HEK293 (cell line): ENCODE measurements at regions not wholly inside any gene's neighbourhood (a gene's known extent, or its start where the extent isn't known, plus 50 kb on each side); places are given as distances from the start of the nearest gene placed in this dataset.

Experiments
- CTCF ChIA-PET: fragments of 350-600 bp; formaldehyde crosslinking; extraction: SDS; loops from one replicate; lab custom pipeline; 2021; ENCODE audit warnings: antibody characterized with exemption; lab: Yijun Ruan, JAX
- POLR2A ChIA-PET: fragments of 300-600 bp; formaldehyde crosslinking; extraction: SDS; loops from one replicate; lab custom pipeline; 2020; ENCODE audit warnings: antibody characterized with exemption, inconsistent platforms; lab: Yijun Ruan, JAX
- H3K27ac ChIP-seq: fragments of 200-500 bp; sonication (Bioruptor generic); 2 replicates; pipeline ENCODE4 v1.5.1; 2014; ENCODE audit warnings: low read depth, low read length, control low read depth, inconsistent platforms; ENCODE audit errors: extremely low read depth
- H3K36me3 ChIP-seq, 2 experiments: fragments of 200-500 bp in 1 of 2; sonication (Bioruptor generic) in 1 of 2; 1 replicate in 1 of 2; 2 replicates in 1 of 2; pipeline ENCODE4 v1.5.1; 2014 to 2017; ENCODE audit warnings: inconsistent platforms in 2 of 2, low read length in 2 of 2; ENCODE audit not compliant: control insufficient read depth in 2 of 2, insufficient read depth in 1 of 2
- H3K4me1 ChIP-seq: fragments of 200-500 bp; sonication (Bioruptor generic); 2 replicates; pipeline ENCODE4 v1.5.1; 2014; ENCODE audit warnings: mild to moderate bottlenecking, low read length, inconsistent platforms; ENCODE audit not compliant: control insufficient read depth, insufficient read depth
- H3K4me3 ChIP-seq: 2 replicates; pipeline ENCODE4 v1.5.1; 2011; ENCODE audit warnings: low read depth, mild to moderate bottlenecking, control low read depth, low read length, moderate library complexity
- H3K9me3 ChIP-seq: fragments of 200-500 bp; sonication (Bioruptor generic); 2 replicates; pipeline ENCODE4 v1.5.1; 2014; ENCODE audit warnings: low read depth, low read length, inconsistent platforms; ENCODE audit not compliant: control insufficient read depth, insufficient read depth
- EGR2 ChIP-seq: fragments of 450-650 bp; formaldehyde crosslinking; IDR thresholded peaks from 2 replicates; pipeline ENCODE4 v1.5.1; 2016; ENCODE audit warnings: low read depth, missing biosample characterization, missing genetic modification characterization
- KLF9 ChIP-seq: fragments of 450-650 bp; formaldehyde crosslinking; IDR thresholded peaks from 2 replicates; pipeline ENCODE4 v1.5.1; 2016; ENCODE audit warnings: missing biosample characterization, missing genetic modification characterization, low read depth
- OSR2 ChIP-seq: fragments of 450-650 bp; formaldehyde crosslinking; IDR thresholded peaks from 2 replicates; pipeline ENCODE4 v1.5.1; 2016; ENCODE audit warnings: missing biosample characterization, missing genetic modification characterization
- PRDM6 ChIP-seq: fragments of 450-650 bp; formaldehyde crosslinking; IDR thresholded peaks from 2 replicates; pipeline ENCODE4 v1.5.1; 2017; ENCODE audit warnings: missing biosample characterization, missing genetic modification characterization
- RBAK ChIP-seq: fragments of 450-650 bp; formaldehyde crosslinking; IDR thresholded peaks from 2 replicates; pipeline ENCODE4 v1.5.1; 2016; ENCODE audit warnings: missing biosample characterization, missing genetic modification characterization
- YY1 ChIP-seq: fragments of 450-650 bp; formaldehyde crosslinking; IDR thresholded peaks from 2 replicates; pipeline ENCODE4 v1.5.1; 2018; ENCODE audit warnings: missing biosample characterization, missing genetic modification characterization
- ZIC2 ChIP-seq: fragments of 450-650 bp; formaldehyde crosslinking; IDR thresholded peaks from 2 replicates; pipeline ENCODE4 v1.5.1; 2016; ENCODE audit warnings: missing biosample characterization, missing genetic modification characterization
- ZNF239 ChIP-seq: fragments of 450-650 bp; formaldehyde crosslinking; IDR thresholded peaks from 2 replicates; pipeline ENCODE4 v1.5.1; 2016; ENCODE audit warnings: missing biosample characterization, missing genetic modification characterization
- ZNF280D ChIP-seq: fragments of 450-650 bp; formaldehyde crosslinking; IDR thresholded peaks from 2 replicates; pipeline ENCODE4 v1.5.1; 2016; ENCODE audit warnings: missing biosample characterization, missing genetic modification characterization
- ZNF335 ChIP-seq: fragments of 450-650 bp; formaldehyde crosslinking; conservative IDR thresholded peaks from 2 replicates; pipeline ENCODE4 v1.5.1; 2016; ENCODE audit warnings: missing biosample characterization, missing genetic modification characterization
- ZNF354C ChIP-seq: fragments of 450-650 bp; formaldehyde crosslinking; IDR thresholded peaks from 2 replicates; pipeline ENCODE4 v1.5.1; 2016; ENCODE audit warnings: missing biosample characterization, missing genetic modification characterization, low read depth, borderline replicate concordance
- ZNF391 ChIP-seq: fragments of 450-650 bp; formaldehyde crosslinking; IDR thresholded peaks from 2 replicates; pipeline ENCODE4 v1.5.1; 2016; ENCODE audit warnings: low read depth, missing biosample characterization, missing genetic modification characterization, borderline replicate concordance
- ZNF449 ChIP-seq: fragments of 450-650 bp; formaldehyde crosslinking; IDR thresholded peaks from 2 replicates; pipeline ENCODE4 v1.5.1; 2017; ENCODE audit warnings: missing biosample characterization, mild to moderate bottlenecking, missing genetic modification characterization, moderate library complexity
- TF ChIP-seq, protein P1 (sequence below): fragments of 450-650 bp; formaldehyde crosslinking; IDR thresholded peaks from 2 replicates; pipeline ENCODE4 v1.5.1; 2017; ENCODE audit warnings: missing biosample characterization, missing genetic modification characterization
- TF ChIP-seq, protein P2 (sequence below): fragments of 450-650 bp; formaldehyde crosslinking; IDR thresholded peaks from 2 replicates; pipeline ENCODE4 v1.5.1; 2016; ENCODE audit warnings: missing biosample characterization, missing genetic modification characterization
- TF ChIP-seq, protein P3 (sequence below): fragments of 450-650 bp; formaldehyde crosslinking; IDR thresholded peaks from 2 replicates; pipeline ENCODE4 v1.5.1; 2016; ENCODE audit warnings: missing biosample characterization, missing genetic modification characterization

- no peak for TF ChIP-seq ZNF335
- TF ChIP-seq ZIC2 (tag by site-specific recombination): no peak
- no peak for TF ChIP-seq PRDM6
- TF ChIP-seq, protein P1, sequence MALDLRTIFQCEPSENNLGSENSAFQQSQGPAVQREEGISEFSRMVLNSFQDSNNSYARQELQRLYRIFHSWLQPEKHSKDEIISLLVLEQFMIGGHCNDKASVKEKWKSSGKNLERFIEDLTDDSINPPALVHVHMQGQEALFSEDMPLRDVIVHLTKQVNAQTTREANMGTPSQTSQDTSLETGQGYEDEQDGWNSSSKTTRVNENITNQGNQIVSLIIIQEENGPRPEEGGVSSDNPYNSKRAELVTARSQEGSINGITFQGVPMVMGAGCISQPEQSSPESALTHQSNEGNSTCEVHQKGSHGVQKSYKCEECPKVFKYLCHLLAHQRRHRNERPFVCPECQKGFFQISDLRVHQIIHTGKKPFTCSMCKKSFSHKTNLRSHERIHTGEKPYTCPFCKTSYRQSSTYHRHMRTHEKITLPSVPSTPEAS (tag by site-specific recombination): no peak
- TF ChIP-seq KLF9 (tag by site-specific recombination): no peak
- ChIA-PET POLR2A (no interaction called here), CTCF (no interaction called here)
- H3K36me3 ChIP-seq: no peaks in the 10 kb centered on the region
- no peaks in the 10 kb centered on the region for H3K9me3 ChIP-seq
- no peaks in the 10 kb centered on the region for H3K4me1 ChIP-seq
- no peak overlapping the region for H3K4me3 ChIP-seq
- H3K27ac ChIP-seq: no peak overlapping the region
Observed at GRCh38 chr7:79787096-79787495, 333.6 kb upstream of the MAGI2 start.

DNA sequence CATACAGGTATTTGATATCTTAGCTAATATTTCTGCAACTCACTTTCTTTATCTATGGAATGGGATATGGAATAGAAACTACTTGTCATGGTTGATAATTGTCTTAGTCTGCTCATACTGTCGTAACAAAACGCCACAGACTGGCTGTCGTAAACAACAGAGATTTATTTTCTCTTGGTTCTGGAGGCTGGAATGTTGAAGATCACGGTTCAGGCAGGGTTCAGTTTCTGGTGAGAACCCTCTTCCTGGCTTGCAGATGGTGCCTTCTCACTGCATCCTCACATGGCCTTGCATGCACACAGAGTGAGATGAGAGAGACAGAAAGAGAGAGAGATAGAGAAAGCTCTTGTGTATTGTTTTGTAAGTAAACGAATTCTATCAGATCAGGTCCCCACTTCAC lies 332.7 kb upstream of the MAGI2 start:
- TF ChIP-seq ZNF239 (tag by site-specific recombination) (no peak), ZNF449 (tag by site-specific recombination) (no peak), OSR2 (no peak), ZNF391 (no peak), ZNF354C (tag by site-specific recombination) (no peak), RBAK (tag by site-specific recombination) (no peak)
- TF ChIP-seq, protein P2, sequence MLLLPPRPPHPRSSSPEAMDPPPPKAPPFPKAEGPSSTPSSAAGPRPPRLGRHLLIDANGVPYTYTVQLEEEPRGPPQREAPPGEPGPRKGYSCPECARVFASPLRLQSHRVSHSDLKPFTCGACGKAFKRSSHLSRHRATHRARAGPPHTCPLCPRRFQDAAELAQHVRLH: no peak
- H3K9me3 ChIP-seq: no peaks in the 10 kb centered on the region
- POLR2A ChIA-PET: no interaction called here
- CTCF ChIA-PET: no interaction called here
- no peak overlapping the region for H3K27ac ChIP-seq
- H3K36me3 ChIP-seq: no peaks in the 10 kb centered on the region
- no peaks in the 10 kb centered on the region for H3K4me1 ChIP-seq
- no peak overlapping the region for H3K4me3 ChIP-seq

DNA sequence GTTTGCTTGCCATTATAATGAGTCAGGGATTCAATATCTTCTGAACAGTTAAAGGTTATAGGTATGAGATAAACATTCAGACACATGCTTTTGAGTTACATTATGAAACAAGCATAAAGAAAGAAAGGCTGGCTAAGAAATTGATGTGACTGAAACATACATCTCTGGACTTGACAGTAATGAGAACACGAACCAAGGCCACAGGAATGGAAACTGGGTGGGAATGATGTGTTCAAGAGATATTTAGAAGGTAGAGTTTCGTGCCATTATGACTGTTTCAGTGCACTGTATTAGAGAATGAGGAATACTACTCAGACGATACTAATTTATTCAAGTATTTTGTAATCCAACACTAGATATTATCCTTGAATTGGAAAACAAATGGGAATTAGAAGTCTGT lies 332.1 kb upstream of the MAGI2 start:
- no peaks in the 10 kb centered on the region for H3K4me1 ChIP-seq
- TF ChIP-seq EGR2 (tag by site-specific recombination) (no peak), ZNF280D (no peak), YY1 (tag by site-specific recombination) (no peak), ZNF239 (tag by site-specific recombination) (no peak)
- TF ChIP-seq, protein P3, sequence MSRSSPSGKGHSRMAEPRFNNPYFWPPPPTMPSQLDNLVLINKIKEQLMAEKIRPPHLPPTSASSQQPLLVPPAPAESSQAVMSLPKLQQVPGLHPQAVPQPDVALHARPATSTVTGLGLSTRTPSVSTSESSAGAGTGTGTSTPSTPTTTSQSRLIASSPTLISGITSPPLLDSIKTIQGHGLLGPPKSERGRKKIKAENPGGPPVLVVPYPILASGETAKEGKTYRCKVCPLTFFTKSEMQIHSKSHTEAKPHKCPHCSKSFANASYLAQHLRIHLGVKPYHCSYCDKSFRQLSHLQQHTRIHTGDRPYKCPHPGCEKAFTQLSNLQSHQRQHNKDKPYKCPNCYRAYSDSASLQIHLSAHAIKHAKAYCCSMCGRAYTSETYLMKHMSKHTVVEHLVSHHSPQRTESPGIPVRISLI (tag by site-specific recombination): no peak
- ChIA-PET POLR2A (no interaction called here), CTCF (no interaction called here)
- no peaks in the 10 kb centered on the region for H3K9me3 ChIP-seq
- H3K27ac ChIP-seq: no peak overlapping the region
- no peak overlapping the region for H3K4me3 ChIP-seq
- no peaks in the 10 kb centered on the region for H3K36me3 ChIP-seq
